ENCODE measurements at regions not wholly inside any gene's neighbourhood (a gene's known extent, or its start where the extent isn't known, plus 50 kb on each side); places are given as distances from the start of the nearest gene placed in this dataset.

DNA sequence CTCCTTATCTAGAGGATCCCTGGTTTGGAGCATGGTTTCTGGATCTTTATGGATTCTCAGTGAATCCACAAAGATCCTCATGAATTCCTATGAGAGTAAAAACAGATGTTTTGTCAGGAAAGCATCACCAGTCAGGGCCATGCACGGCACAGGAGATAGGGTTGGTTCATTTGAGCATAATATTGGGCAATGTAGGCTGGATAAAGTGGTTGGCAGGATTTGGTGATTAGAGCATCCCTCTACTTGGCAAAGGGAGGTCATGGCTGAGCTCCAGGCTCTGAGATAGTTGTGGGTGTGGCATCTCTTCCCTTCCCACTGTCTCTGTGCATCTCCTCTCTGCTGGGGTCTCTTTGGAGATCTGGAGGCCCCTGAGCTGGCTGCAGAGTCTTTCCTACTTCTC is 149.8 kb downstream of the DACT1 start (continued):
- no peak for TF ChIP-seq CHD7 (IDR thresholded peaks at IDR 0.05; ENCODE audit: insufficient replicate concordance, low read length)
- TF ChIP-seq NANOG (IDR thresholded peaks at IDR 0.05; ENCODE audit: insufficient read depth, low read depth, low read length, poor library complexity, severe bottlenecking), result no peak
